ENCODE measurements at regions not wholly inside any gene's neighbourhood (a gene's known extent, or its start where the extent isn't known, plus 50 kb on each side); places are given as distances from the start of the nearest gene placed in this dataset.

GRCh38 chr5:82414041-82414388, 135.9 kb upstream of the RPS23 start:
- Histone ChIP-seq H3K9me3 (no peaks in the 10 kb centered on the region), H3K27me3 (no peaks in the 10 kb centered on the region), H3K4me1 (peaks cover 0 to 11% (median 9%) of the 10 kb centered on the region in 4 donors), H3K27ac (replicated peaks in 1 of 4) (no peak overlapping the region), H3K36me3 (no peaks in the 10 kb centered on the region), H3K4me3 (no peak overlapping the region)
- intact Hi-C loops (cut with DNase I): no loop called here
- no peak for DNase-seq (ENCODE audit: extremely low spot score)
- TF ChIP-seq EP300 (IDR thresholded peaks at IDR 0.05): no peak
- TF ChIP-seq CTCF (IDR thresholded peaks at IDR 0.05): no peak
- no peak for TF ChIP-seq POLR2AphosphoS5 (IDR thresholded peaks at IDR 0.05)
- TF ChIP-seq POLR2A (IDR thresholded peaks at IDR 0.05; ENCODE audit: low read depth): no peak

DNA sequence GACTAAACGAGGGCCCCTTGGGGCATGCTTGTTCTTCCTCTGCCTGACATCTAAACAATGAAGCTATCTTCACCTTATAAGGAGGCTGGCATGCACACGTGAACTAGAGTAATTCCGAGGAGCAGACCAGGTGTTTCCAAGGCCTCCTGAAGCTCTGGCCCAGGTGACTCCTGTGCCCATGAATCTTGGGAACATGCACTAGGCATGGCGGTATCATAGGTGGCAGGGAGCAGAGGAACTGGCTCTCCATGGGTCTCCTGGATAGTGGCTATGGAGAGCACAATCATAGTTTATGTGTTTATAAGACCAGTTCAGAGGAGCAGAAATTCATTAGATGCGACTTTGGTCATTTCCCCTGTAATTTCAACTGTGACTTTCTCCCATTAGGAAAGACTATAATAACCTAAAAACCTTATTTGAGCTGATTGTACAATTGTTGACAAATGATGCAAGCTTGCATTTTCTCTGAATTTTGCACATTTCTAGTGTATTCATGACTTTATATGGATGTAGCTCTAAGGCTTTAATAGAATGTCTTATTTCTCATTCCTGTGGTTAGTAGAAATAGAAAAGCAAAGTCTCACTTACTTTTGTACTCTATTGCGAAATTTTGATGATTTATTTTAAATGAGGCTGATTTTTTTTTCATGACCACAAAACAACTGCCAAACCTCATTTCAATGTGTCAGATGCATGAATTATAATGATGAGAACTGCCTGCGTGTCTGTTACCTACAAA, 135.3 kb upstream of the RPS23 start:
- H3K4me1 ChIP-seq: peaks cover 0 to 11% (median 5%) of the 10 kb centered on the region in 4 donors
- WGBS: 54% methylated on average over 7 of the region's 7 CpGs
- no peaks in the 10 kb centered on the region for H3K27me3 ChIP-seq
- no peak overlapping the region for H3K4me3 ChIP-seq
- no peak overlapping the region for H3K27ac ChIP-seq (replicated peaks in 1 of 4)
- intact Hi-C loops (cut with DNase I): no loop called here
- no peaks in the 10 kb centered on the region for H3K9me3 ChIP-seq
- no peaks in the 10 kb centered on the region for H3K36me3 ChIP-seq
- no peak for DNase-seq (ENCODE audit: extremely low spot score)
- TF ChIP-seq POLR2A (IDR thresholded peaks at IDR 0.05; ENCODE audit: low read depth) (no peak), CTCF (IDR thresholded peaks at IDR 0.05) (no peak), EP300 (IDR thresholded peaks at IDR 0.05) (no peak), POLR2AphosphoS5 (IDR thresholded peaks at IDR 0.05) (no peak)

- Histone ChIP-seq H3K4me3 (no peak overlapping the region), H3K4me1 (no peaks in the 10 kb centered on the region), H3K27me3 (no peaks in the 10 kb centered on the region), H3K36me3 (no peaks in the 10 kb centered on the region), H3K9me3 (peaks cover 0 to 13% (median 10%) of the 10 kb centered on the region in 4 donors), H3K27ac (replicated peaks in 1 of 4) (no peak overlapping the region)
- no peak for TF ChIP-seq EP300 (IDR thresholded peaks at IDR 0.05)
- no peak for TF ChIP-seq POLR2A (IDR thresholded peaks at IDR 0.05; ENCODE audit: low read depth)
- TF ChIP-seq POLR2AphosphoS5 (IDR thresholded peaks at IDR 0.05): no peak
- no peak for TF ChIP-seq CTCF (IDR thresholded peaks at IDR 0.05)
- 90% methylated on average over 3 of the region's 3 CpGs for WGBS
- intact Hi-C loops (cut with DNase I): no loop called here
- DNase-seq (ENCODE audit: extremely low spot score): no peak
Observed at GRCh38 chr5:82408033-82408432, 129.9 kb upstream of the RPS23 start.

GRCh38 chr5:82406205-82406773, 128.1 kb upstream of the RPS23 start:
- 54% methylated on average over 13 of the region's 13 CpGs for WGBS
- no peaks in the 10 kb centered on the region for H3K36me3 ChIP-seq
- TF ChIP-seq POLR2AphosphoS5 (IDR thresholded peaks at IDR 0.05): peak; percentile 35 to 61
- no peak for TF ChIP-seq CTCF (IDR thresholded peaks at IDR 0.05)
- H3K27me3 ChIP-seq: no peaks in the 10 kb centered on the region
- intact Hi-C loops (cut with DNase I): no loop called here
- no peaks in the 10 kb centered on the region for H3K4me1 ChIP-seq
- H3K4me3 ChIP-seq: no peak overlapping the region
- DNase-seq (ENCODE audit: extremely low spot score): no peak
- peak overlapping the region in 3 of 4 donors; percentile 29 to 35 (median 33) for H3K27ac ChIP-seq (replicated peaks in 1 of 4)
- peaks cover 0 to 13% (median 10%) of the 10 kb centered on the region in 4 donors for H3K9me3 ChIP-seq
